ENCODE measurements at regions not wholly inside any gene's neighbourhood (a gene's known extent, or its start where the extent isn't known, plus 50 kb on each side); places are given as distances from the start of the nearest gene placed in this dataset.

DNA sequence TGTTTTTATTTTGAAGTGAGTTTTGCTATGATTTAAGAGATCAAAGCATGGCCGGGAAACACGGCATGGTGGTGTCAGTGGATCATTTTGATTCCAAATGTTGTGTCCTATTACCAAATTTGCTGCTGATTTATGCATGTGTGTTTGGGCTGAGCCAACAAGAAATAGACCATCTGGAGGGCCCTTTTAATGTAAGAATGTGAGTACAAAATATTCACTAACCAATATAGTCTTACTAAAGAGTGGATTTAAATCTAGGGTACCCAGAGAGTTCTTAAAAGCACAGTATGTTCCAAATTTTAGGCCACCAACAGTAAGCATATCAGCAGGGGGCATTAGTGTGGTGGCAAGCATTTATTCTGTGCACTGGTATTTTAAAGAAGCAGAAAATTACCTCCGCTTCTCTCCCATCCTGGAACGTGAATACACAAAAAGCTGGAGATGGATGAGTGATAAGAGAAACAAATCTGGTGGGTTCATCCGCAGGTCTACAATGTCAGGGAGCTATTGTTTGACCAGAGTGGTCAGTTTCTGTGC is 444.4 kb upstream of the IGFBP7 start:
- DNase-seq: no peak

DNA sequence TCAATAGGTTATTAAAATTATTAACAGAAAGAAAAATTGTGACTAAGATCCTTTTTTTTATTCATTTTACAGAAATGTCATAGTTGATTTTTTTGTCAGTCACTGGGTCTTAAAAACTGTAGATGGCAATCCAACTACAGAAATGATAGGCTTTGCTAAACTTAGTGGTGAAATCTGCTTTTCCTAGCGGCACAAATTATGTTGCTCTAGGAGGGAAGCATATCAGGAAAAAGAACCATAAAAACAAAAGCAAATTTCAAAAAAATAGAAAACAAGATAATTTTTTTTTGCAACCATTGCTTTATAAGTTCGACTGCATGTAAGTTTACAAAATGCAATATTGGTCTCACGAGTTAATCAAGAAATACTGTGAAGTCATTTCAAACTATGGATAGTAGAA is 443.5 kb upstream of the IGFBP7 start:
- no peak for DNase-seq

GRCh38 chr4:57550198-57550597 is 440.0 kb upstream of the IGFBP7 start:
- DNase-seq: no peak

- no peak for DNase-seq
These were observed 438.7 kb upstream of the IGFBP7 start for GRCh38 chr4:57548856-57549255.

DNA sequence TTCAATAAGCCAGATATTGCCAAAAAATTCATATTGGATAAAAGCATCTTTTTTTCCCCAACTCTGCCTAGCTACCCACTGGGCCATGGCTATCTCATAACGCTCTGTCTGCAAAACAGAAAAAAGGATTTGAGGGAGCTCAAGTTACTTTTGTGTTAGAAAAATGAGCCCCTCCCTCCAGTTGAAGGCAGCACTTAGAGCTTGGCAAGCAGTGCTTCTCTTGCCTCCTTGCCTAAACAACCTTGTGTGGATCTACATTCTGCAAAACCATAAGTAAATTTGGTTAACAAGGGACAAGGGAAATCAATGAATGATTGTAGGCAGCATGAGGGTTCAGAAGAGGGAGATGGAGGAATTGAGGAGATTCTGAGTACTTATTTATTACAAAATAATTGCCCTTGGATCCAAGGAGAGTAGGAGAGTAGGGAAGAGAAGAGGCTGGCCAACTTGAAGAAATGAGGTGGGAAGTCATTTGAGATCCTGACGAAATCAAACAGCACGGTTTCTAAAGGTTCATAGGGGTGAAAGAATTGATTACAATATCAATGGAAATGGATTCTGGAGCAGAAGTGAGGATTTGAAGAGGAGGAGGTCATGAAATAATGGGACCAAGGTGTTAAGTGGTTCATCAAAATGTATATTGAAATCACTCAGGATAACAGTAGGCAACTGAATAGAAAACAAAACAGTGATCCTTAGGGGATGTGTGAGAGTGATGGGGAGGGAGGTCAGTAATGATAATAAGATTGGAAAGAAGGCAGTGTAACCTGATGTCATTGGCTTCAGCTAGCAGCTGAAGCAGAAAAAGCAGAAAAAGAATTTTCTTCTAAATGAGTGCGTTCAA is 434.8 kb upstream of the IGFBP7 start:
- no peak for DNase-seq

DNA sequence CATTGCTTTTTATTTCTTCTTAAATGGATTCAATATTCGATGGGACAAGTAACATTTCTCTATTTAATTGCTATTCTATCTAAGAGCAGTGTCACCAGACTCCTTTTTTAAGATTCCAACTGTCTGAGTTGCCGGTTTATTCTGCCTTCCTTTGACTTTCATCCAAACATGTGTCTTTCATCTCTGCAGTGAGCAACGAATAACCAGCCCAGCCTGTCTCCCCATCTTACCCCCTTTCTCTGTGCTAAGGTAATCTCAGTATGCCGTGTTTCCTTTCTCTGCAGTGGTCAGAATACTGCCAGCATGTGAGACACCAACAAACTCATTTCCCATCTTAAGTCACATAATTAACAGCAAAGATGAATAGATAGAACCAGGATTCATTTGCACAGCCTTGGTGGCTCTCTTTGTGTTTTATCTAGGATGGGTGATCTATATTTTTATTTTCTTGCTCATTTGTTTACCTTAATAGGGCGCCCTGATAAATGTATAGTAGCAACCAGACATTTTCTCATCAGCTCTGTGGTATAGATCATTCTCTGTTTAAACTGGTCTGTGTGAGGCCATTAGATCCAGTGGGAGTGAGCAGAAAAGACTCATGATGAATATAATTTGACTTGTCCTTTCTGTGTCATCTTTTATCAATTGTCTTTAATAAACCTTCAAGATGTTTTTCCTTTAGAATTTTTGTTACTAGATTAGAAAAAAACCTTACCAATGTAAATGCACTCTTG is 394.8 kb upstream of the IGFBP7 start:
- DNase-seq: no peak

GRCh38 chr4:57504139-57504538 is 394.0 kb upstream of the IGFBP7 start:
- DNase-seq: no peak

DNA sequence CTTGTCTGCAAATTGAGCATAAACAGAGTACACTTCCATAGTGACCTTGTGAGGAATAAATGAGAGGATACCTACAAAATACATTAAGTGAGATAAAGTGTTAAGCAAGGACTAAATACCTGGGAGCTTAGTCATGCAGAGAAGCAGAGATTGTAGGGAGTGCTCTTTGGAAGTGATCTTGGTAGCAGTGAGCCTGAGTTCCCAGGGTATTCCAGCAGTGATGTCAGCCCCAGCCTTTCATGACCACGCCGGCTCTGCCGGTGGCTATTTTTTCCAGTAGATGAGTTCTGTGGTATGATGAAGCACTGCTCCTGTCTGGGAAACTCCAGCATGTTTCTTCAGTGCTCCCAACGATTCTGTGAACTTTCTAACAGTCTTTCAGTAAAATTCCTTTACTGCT is 391.5 kb upstream of the IGFBP7 start:
- DNase-seq: no peak

DNA sequence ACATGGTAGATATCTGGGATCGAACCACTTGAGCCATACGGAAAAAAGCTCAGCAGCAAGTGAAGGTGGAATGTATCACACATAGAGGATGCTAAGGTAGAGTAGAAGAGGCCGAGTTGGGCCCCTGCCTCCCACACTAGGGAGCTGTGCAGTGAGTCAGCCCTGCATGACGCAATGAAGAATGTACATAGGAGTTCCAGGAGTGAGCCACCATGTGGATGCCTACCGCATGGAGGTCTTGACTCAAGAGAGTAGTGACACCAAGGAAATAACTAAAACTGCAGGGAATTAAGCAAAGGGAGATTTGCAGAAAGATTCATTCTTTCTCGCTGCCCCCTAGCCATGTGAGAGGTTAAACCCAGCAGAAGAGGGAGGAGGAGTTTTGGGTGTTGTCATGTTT is 389.6 kb upstream of the IGFBP7 start:
- no peak for DNase-seq

GRCh38 chr4:57498251-57498650 is 388.1 kb upstream of the IGFBP7 start:
- no peak for DNase-seq

DNA sequence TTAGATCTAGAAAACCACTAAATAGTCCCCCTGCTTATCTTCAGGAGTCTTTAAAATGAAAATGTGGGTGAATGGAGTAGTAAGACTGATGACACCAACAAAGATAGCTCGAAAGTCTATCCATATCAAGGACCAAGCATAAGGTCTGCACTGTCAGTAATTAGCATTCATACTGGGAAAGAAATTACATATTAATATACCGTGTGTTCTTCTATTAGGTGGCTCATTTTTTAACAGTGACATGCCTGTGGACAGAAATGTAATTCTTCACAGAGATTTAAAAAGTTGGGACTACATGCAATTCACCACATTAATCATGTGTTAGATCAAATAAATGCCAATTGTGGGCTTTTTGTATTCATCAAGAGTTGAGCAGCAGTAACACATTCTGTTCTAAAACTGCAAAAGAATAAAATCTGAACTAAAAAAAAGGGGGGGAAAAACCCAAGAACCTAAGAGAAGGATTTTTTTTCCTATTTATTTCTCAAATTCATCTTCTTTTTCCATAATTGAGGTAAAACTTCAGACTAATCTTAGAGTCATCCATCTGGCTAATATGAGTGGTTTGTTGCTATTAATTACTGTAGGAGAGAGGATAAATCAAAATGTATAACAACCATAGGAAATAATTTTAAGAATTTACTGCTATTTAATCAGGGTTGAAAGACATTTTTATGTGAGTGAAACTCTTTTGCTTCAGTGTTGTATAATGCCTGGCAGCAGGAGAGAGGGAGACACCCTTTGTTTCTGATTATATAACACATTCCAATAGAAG is 386.7 kb upstream of the IGFBP7 start:
- DNase-seq: no peak

- DNase-seq: no peak
These were observed 384.6 kb upstream of the IGFBP7 start for GRCh38 chr4:57494821-57495220.

DNA sequence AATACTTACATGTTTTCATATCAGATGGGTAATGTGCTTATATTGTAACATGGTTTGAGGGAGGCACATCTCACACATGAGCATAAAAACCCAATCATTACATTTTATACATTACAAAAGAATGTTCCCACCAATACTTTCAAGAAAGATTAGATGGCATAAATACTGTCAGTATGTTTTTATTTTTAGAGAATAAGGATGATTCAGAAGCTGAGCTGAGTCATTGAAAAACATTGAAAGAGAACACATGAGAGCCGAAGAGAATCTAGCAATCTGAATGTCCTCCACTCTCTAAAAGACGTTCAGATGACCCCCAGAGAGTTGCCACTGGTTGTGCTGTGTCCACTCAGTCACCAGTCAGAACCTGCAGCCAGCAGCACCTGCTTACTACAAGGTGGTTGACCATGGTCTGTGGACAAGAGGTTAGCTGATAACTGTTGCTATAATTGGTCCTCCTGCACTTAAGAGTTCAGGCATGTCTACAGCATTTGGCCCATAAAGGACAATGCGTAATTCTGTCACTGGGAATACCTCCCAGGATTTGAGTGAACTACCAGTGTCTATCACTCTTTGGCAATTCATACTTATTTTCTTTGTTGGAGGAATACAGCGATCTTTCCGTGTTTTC is 382.2 kb upstream of the IGFBP7 start:
- DNase-seq: no peak

GRCh38 chr4:57491388-57491787 is 381.2 kb upstream of the IGFBP7 start:
- no peak for DNase-seq

DNA sequence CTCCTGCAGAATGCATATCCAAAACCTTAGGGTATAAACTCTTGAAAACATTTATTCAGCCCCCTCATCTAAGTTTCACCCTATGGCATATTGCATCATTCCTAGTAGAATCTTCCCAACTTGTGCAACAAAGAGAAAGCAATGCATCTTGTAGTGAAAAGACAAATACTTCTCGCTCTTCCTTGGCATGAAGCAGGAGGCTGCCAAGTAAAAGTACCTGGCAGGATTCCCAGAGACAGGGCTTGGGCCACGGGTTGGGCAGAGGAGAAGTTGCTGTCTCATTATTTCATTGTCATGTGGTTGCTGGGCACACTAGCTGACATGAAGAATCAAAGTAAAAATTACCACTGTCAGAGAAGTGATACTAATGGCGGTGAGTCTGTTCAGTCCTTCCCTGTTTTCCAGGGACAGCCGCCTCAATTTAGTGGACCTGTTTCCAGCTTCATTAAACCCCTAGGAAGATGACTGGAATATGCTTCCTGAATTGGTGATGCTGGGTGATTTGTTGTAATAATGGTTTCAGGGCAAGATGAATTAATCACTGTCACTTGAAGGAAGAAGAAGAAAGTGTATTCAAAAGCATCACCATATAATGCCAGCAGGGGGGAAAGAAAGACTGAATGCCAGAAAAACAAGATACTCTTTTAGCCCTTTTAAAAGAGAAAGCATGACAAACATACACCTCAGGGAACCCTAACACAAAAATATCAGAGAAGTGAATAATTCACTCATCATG is 380.5 kb upstream of the IGFBP7 start:
- DNase-seq: no peak

GRCh38 chr4:57488366-57489162 is 378.4 kb upstream of the IGFBP7 start:
- no peak for DNase-seq

GRCh38 chr4:57475424-57475823 is 365.2 kb upstream of the IGFBP7 start:
- DNase-seq: no peak

DNA sequence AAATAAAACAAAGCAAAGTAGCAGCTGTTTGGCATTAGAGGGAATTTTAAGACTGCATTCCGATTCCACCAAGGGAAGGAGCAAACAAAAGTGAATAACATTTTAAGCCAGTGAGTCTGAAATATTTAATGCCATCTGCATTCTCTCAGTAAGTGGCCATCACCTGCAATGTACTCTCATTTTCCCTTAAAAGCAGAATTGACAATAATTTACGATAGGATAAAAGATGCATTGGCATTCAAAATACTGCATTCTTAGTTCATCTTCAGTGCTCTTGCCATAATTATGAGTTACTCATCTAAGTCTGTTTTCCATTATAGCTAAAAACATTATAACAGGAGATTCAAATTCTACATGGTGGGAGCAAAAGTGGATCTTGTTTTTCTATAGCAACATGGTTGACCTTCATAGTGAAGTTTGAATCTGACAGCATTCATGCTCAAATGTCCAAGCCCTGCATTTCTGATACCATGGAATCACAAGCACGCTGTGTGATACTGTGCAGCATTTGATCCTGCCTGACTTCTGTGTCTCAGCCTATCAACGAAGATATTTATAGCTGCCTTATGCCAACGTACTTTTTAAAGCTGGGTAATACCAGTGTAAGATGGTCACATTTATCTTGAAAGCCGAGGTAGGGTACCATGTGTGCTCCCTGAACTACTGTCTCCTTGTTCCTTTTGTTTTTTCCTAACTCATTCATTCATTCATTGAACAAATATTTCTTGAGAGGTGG is 355.3 kb upstream of the IGFBP7 start:
- no peak for DNase-seq

- DNase-seq: no peak
These were observed 352.7 kb upstream of the IGFBP7 start for GRCh38 chr4:57462843-57463242.

DNA sequence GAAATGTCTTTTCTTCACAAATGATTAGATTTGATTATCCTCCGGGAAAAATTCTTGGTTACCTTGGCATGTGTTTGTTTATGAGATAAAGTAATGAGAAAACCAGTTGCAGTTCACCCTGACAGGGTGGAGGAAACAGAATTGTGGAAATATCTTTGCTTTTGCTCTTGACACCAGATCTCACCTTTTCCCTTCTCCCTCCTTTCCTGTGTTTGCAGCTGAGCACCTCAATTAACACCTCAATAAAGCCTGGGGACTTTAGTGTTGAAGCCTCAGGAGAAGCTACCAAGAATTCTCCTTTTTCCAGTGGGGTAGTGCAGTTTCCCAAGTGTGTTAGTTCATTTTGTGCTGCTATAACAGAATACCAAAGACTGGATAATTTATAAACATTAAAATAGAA is 350.8 kb upstream of the IGFBP7 start:
- no peak for DNase-seq

DNA sequence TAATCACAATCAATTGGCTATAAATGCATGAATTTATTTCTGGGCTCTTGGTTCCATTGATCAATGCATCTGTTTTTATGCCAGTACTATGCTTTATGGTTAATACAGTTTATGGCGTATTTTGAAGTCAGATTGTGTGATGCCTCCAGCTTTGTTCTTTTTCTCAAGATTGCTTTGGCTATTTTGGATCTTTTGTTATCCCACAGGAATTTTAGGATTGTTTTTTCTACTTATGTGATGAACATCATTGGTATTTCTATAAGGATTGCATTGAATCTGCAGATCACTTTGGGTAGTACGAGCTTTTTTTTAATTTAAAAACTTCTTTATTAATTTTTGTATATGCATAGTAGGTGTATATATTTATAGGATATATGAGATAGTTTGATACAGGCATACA is 338.7 kb upstream of the IGFBP7 start:
- no peak for DNase-seq

Data from hematopoietic multipotent progenitor cell treated with erythropoietin and hydrocortisone succinate and interleukin-3 and kit ligand, for 8 days (in vitro differentiated cells).